MV-4-11 (cell line): ENCODE measurements at regions not wholly inside any gene's neighbourhood (a gene's known extent, or its start where the extent isn't known, plus 50 kb on each side); places are given as distances from the start of the nearest gene placed in this dataset.

Source experiments
- DNase-seq: peaks from one replicate; lab custom pipeline; 2025; lab: John Stamatoyannopoulos, UW

DNA sequence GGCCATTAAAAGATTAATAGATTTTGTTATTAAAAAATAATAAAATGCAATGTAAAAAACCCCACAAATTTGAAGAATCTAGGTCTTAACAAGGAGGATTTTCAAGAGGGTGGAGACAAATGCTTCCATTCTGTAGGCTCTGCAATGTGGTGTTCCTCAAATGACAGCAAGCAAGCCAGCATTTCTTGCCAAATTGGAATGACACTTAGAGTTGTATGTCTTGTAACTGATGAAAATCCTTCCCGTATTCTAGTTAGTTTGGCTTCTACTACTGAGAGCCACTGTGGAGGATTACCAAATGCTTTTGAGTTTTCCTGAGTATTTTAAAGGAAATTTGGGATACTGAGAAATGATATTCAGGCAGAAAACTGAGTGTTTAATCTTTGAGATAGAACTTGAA is 1225.5 kb upstream of the CITED2 start:
- DNase-seq, result no peak

- no peak for DNase-seq
These were observed 1222.7 kb upstream of the CITED2 start for GRCh38 chr6:140597181-140597580.

GRCh38 chr6:140594806-140595128 is 1220.3 kb upstream of the CITED2 start:
- no peak for DNase-seq

- no peak for DNase-seq
These were observed 1218.4 kb upstream of the CITED2 start for GRCh38 chr6:140592877-140593276.

DNA sequence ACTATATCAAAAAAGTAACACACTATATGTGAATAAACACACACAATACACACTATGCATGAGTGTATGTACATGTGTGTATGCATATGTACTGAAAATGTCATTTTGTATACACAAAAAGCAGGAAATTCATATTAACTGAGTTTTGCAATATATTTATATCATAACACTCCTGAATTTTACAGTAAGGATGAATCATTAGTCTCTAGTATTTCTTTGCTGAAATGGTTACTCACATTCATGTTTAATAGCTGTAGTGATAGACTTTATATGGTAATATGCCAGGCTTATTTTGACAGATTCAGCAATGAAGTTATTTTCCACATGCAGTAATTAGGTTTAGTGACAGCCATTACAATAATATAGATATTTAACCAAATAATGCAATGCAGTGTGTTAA is 1216.2 kb upstream of the CITED2 start:
- no peak for DNase-seq

GRCh38 chr6:140586426-140587061 is 1212.1 kb upstream of the CITED2 start:
- DNase-seq, result no peak

GRCh38 chr6:140581601-140582000 is 1207.2 kb upstream of the CITED2 start:
- DNase-seq, result peak; percentile 74

- no peak for DNase-seq
These were observed 1205.5 kb upstream of the CITED2 start for GRCh38 chr6:140579918-140580317.

DNA sequence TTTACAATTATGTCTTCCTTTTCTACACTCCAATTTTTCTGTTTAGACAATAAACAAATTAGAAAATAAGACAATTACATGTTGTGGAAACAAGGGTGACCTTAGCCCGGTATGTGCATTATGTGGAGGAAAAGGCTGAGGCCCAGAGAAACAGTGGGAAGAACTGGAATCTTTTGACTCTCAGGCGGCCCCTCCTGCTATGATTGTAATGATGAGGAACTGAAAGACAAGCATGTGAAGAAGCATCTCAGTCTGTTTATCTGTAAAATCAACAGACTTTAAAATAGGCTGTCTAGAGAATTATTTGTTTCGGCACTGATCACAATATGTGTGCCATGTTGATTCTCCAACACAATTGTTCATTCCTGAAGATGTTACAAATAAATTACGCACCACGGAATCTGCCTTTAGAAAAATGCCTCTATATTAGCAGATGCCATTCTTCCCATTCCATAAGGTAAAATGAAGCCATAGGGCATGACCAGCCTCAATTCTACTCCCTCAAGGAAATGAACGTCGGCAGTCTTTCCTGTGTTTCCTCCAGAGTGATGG is 1201.6 kb upstream of the CITED2 start:
- no peak for DNase-seq

DNA sequence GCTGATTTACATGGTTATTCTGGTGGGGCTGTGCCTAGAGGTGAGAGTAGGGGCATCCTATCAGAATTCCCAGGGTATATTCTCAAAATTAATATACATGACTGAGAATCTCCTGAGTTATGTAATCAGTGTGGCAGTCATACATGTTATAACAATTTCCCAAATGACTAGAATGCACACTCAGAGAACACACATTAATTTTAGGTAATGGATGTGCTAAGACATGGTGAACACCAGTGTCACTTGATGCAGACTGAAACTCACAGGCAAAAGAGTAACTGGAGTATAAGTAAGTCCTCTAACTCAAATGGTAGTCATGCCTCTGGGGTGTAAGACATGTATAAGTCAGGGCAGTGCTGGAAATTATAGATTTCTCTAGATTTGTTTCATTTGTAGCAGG is 1198.4 kb upstream of the CITED2 start:
- no peak for DNase-seq

DNA sequence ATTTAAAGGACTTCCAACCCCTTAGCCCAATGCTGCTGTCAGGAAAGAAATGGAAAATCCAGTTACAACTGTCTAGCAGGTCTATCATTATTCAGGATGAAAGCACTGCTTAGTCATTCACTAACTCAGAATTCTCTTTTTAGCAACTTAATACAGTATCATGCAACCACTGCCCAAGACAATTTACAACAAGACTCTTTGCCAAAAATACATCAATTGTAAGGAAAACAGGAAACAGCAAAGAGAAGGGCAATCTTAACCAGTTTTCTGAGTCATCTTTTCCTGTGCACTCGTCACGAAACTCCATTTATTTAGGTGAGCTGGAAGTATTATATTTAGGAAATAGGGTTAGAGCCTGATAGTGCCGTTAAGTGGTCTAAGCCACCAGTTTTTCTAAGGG is 1197.7 kb upstream of the CITED2 start:
- DNase-seq, result peak; percentile 86

GRCh38 chr6:140571145-140571544 is 1196.7 kb upstream of the CITED2 start:
- DNase-seq, result no peak

DNA sequence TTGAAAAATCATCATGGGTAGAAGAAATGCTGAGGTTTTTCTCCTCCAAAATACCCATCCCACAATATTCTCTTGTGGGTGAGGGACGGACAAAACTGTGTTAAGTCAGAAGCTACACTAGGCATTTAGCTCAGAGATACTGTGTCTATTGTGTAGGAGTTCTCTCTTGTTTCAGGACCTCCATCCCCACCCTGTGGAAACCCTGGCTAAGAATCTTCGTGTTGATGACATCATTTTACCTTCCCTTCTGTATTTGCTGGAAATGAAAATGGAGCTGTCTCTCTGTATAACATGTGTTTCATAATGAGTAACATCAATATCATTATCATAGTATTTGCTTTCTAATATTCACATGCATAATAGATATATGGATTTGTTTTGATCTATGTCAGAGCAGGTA is 1193.0 kb upstream of the CITED2 start:
- DNase-seq, result no peak

- no peak for DNase-seq
These were observed 1192.4 kb upstream of the CITED2 start for GRCh38 chr6:140566781-140567277.

DNA sequence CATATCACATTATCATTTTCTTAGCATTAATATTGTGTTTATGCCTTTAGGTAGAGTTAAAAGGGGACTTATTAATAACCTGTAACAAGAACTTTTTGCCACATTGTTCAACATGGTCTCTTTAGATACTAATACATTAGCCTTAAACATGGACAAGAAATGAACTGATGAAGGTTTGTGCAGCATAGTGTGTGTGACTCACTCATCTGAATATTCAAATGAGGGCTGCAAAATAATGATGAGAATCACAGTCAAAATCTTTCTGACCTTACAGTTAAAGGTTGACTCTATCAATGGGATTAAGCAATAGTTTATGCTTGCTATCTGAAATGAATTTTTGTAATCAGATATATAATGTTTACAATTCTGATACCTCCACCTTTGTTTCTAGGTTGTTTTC is 1189.3 kb upstream of the CITED2 start:
- no peak for DNase-seq

- DNase-seq, result peak; percentile 71
These were observed 1187.3 kb upstream of the CITED2 start for GRCh38 chr6:140561701-140562100.

GRCh38 chr6:140560671-140561070 is 1186.2 kb upstream of the CITED2 start:
- DNase-seq, result no peak

GRCh38 chr6:140559458-140559857 is 1185.0 kb upstream of the CITED2 start:
- DNase-seq, result no peak

GRCh38 chr6:140554421-140554820 is 1180.0 kb upstream of the CITED2 start:
- DNase-seq, result no peak

GRCh38 chr6:140548366-140548765 is 1173.9 kb upstream of the CITED2 start:
- no peak for DNase-seq

DNA sequence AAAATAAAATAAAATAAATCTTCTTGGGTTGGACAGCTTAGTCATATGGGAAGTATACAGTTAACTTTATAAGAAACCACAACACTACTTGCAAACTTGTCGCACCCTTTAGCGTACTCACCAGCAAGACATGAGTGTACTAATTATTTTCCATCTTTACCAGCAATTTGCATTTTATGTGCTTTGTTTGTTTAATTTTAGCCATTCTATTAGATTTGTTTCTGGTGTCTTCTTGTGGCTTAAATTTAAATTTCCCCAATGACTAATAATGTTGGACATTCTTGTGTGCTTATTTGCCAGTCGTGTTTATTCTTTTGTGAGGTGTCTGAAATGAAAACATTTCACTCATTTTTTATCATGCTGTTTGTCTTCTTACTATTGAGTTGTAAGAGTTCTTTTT is 1172.2 kb upstream of the CITED2 start:
- peak; percentile 19 for DNase-seq

DNA sequence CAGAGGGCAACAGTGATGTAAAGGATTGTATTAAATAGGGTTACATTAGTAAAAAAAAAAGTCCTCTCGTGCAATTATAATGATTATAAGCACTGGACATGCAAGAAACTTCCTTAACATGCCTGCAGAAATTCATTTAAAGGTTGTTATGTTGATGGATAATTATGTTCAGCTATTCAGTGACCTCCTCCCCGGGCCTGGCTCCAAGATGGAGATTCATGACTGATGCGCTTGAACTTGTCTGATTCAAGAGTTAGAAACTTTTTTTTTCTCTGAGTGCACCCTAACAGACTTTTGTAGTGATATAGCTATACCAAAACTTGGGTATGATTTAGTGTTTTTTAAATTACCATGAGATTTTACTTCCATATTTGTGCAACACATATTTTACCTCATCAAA is 1170.0 kb upstream of the CITED2 start:
- DNase-seq, result no peak

DNA sequence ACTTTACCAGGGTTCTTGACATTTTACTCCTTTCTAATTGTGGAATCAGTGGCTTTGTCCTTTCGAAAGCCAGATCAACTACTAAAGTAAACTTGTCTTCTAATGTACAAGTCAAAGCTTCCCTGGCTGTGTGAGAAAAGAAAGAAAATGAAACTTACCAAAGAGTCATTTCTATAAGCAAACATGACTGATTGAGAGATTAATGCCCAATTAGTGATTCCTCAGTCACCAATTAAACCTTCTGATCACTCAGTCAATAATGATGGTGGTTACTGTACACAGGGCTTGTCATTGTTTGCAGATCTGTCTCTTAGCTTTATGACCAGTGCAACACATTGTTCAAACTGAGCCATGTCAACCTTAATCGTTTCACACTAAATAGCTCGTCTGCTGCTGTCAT is 1168.4 kb upstream of the CITED2 start:
- no peak for DNase-seq

GRCh38 chr6:140541288-140541687 is 1166.8 kb upstream of the CITED2 start:
- DNase-seq, result no peak
